ENCODE measurements at regions not wholly inside any gene's neighbourhood (a gene's known extent, or its start where the extent isn't known, plus 50 kb on each side); places are given as distances from the start of the nearest gene placed in this dataset.

GRCh38 chr14:97336816-97337215 is 539.6 kb downstream of the VRK1 start:
- H2AK5ac ChIP-seq (ENCODE audit: low read depth, low read length): no peak overlapping the region
- TF ChIP-seq MXI1 (IDR thresholded peaks at IDR 0.05; ENCODE audit: borderline replicate concordance, low read depth, low read length) (no peak), RFX5 (IDR thresholded peaks at IDR 0.05; ENCODE audit: low read depth, low read length) (no peak), BHLHE40 (IDR thresholded peaks at IDR 0.05; ENCODE audit: low read depth, low read length) (no peak), RCOR1 (IDR thresholded peaks at IDR 0.05; ENCODE audit: insufficient replicate concordance, low read length) (no peak), CHD1 (IDR thresholded peaks at IDR 0.05; ENCODE audit: low read depth, low read length) (no peak), RAD21 (IDR thresholded peaks at IDR 0.05; ENCODE audit: low read length) (no peak), ELK1 (IDR thresholded peaks at IDR 0.05; ENCODE audit: borderline replicate concordance, low read depth, low read length) (no peak), SMC3 (IDR thresholded peaks at IDR 0.05; ENCODE audit: low read depth, low read length) (no peak), MAZ (IDR thresholded peaks at IDR 0.05; ENCODE audit: borderline replicate concordance, low read depth, low read length) (no peak), POLR2A (IDR thresholded peaks at IDR 0.05; ENCODE audit: low read depth, low read length) (no peak), FOS (IDR thresholded peaks at IDR 0.05; ENCODE audit: low read depth, low read length) (no peak)
- TF ChIP-seq, protein P1, sequence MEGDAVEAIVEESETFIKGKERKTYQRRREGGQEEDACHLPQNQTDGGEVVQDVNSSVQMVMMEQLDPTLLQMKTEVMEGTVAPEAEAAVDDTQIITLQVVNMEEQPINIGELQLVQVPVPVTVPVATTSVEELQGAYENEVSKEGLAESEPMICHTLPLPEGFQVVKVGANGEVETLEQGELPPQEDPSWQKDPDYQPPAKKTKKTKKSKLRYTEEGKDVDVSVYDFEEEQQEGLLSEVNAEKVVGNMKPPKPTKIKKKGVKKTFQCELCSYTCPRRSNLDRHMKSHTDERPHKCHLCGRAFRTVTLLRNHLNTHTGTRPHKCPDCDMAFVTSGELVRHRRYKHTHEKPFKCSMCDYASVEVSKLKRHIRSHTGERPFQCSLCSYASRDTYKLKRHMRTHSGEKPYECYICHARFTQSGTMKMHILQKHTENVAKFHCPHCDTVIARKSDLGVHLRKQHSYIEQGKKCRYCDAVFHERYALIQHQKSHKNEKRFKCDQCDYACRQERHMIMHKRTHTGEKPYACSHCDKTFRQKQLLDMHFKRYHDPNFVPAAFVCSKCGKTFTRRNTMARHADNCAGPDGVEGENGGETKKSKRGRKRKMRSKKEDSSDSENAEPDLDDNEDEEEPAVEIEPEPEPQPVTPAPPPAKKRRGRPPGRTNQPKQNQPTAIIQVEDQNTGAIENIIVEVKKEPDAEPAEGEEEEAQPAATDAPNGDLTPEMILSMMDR (conservative IDR thresholded peaks at IDR 0.05; ENCODE audit: low read depth, low read length): no peak
- H3K4me3 ChIP-seq (ENCODE audit: insufficient read depth, low read depth, low read length): no peak overlapping the region
- no peak overlapping the region for H2BK15ac ChIP-seq (ENCODE audit: low read depth, low read length)
- no peak for ATAC-seq (ENCODE audit: low read depth)
- H4K91ac ChIP-seq (ENCODE audit: insufficient read depth, low read depth, low read length): no peak overlapping the region
- no peak for DNase-seq
- dilution Hi-C loops (cut with HindIII; ENCODE audit: low sequenced_read_pairs, unreplicated experiment): no loop called here
- H3K4me1 ChIP-seq (ENCODE audit: control insufficient read depth, insufficient read depth, low read length): no peaks in the 10 kb centered on the region
- H3K9ac ChIP-seq (ENCODE audit: low read depth, low read length): no peak overlapping the region
- H2BK5ac ChIP-seq (ENCODE audit: low read depth, low read length, poor library complexity, severe bottlenecking): no peak overlapping the region
- no peaks in the 10 kb centered on the region for H3K27me3 ChIP-seq (ENCODE audit: control insufficient read depth, insufficient read depth, low read length)
- H4K8ac ChIP-seq (ENCODE audit: low read depth in 2 of 2, low read length in 2 of 2): no peak overlapping the region
- H3K36me3 ChIP-seq (ENCODE audit: control insufficient read depth, insufficient read depth, low read length): no peaks in the 10 kb centered on the region
- H3K23ac ChIP-seq (ENCODE audit: low read depth, low read length): no peak overlapping the region
- H3K79me1 ChIP-seq (ENCODE audit: low read depth in 1 of 2, low read length in 2 of 2): no peaks in the 10 kb centered on the region
- no peak overlapping the region for H2BK120ac ChIP-seq (ENCODE audit: low read depth, low read length)
- no peak overlapping the region for H2AFZ ChIP-seq (replicated peaks; ENCODE audit: low read length, poor library complexity)
- no peak overlapping the region for H3K14ac ChIP-seq (replicated peaks; ENCODE audit: low read depth, low read length)
- WGBS, 2 experiments (ENCODE audit: extremely low coverage in 2 of 2, insufficient read length in 1 of 2): 55% methylated on average over 2 of the region's 5 CpGs; no CpG with 5 or more reads in 1 of the 2 experiments
- no peaks in the 10 kb centered on the region for H4K20me1 ChIP-seq (ENCODE audit: insufficient read depth, low read length)
- POLR2A ChIA-PET (ENCODE audit: unreplicated experiment): no interaction called here
- peaks cover 20% of the 10 kb centered on the region for H3K9me3 ChIP-seq (ENCODE audit: control insufficient read depth, insufficient read depth, low read length)
- CTCF ChIA-PET: no interaction called here
- no peak overlapping the region for H3K4me2 ChIP-seq (ENCODE audit: low read depth, low read length)
- in situ Hi-C loops (cut with MboI; ENCODE audit: low sequenced_read_pairs): no loop called here
- no peak overlapping the region for H3K18ac ChIP-seq (ENCODE audit: low read depth, low read length)
- no peaks in the 10 kb centered on the region for H3K9me1 ChIP-seq (ENCODE audit: insufficient read depth, low read length)
- BruUV-seq (replicated peaks): no TSS peak
- H3K27ac ChIP-seq (ENCODE audit: insufficient read depth, low read length): no peak overlapping the region
- intact Hi-C loops (cut with micrococcal nuclease): no loop called here
- no peak overlapping the region for H4K5ac ChIP-seq (ENCODE audit: low read depth, low read length)
- H3K4ac ChIP-seq (ENCODE audit: low read depth, low read length): no peak overlapping the region
- H3K56ac ChIP-seq (ENCODE audit: extremely low read depth, insufficient read depth, low read length): no peak overlapping the region
- H2BK20ac ChIP-seq (ENCODE audit: low read depth, low read length): no peak overlapping the region
- no peak overlapping the region for H2AK9ac ChIP-seq (replicated peaks; ENCODE audit: low read depth, low read length, poor library complexity)

Measured in IMR-90 (cell line).